Type B pancreatic cell (in vitro differentiated cells): ENCODE measurements at regions not wholly inside any gene's neighbourhood (a gene's known extent, or its start where the extent isn't known, plus 50 kb on each side); places are given as distances from the start of the nearest gene placed in this dataset.
"Not testable (repeated sequence)": the region's sequence is repeated elsewhere in the genome, so short reads cannot be mapped to it uniquely, and the experiment has no call there.

Source experiments
- DNase-seq: peaks from one replicate; pipeline ENCODE4 v3.0.0; 2021; ENCODE audit warnings: mixed read lengths; ENCODE audit not compliant: unreplicated experiment; ENCODE audit errors: extremely low spot score
- H3K27ac Mint-ChIP-seq: 2 replicates; pipeline ENCODE4 v1.8.0; 2021; ENCODE audit warnings: mild to moderate bottlenecking, mixed read lengths
- H3K27me3 Mint-ChIP-seq: 2 replicates; pipeline ENCODE4 v1.8.0; 2021; ENCODE audit warnings: mixed read lengths
- H3K36me3 Mint-ChIP-seq: 2 replicates; pipeline ENCODE4 v1.8.0; 2021; ENCODE audit warnings: mixed read lengths
- H3K4me1 Mint-ChIP-seq: one replicate; pipeline ENCODE4 v1.8.0; 2021; ENCODE audit warnings: mixed read lengths; ENCODE audit not compliant: unreplicated experiment
- H3K4me3 Mint-ChIP-seq: 2 replicates; pipeline ENCODE4 v1.8.0; 2021; ENCODE audit warnings: mild to moderate bottlenecking, mixed read lengths
- H3K9me3 Mint-ChIP-seq: 2 replicates; pipeline ENCODE4 v1.8.0; 2021; ENCODE audit warnings: mixed read lengths
- TF ChIP-seq, protein P1 (sequence below): fragments of 200-600 bp; sonication (generic); conservative IDR thresholded peaks from 2 replicates; pipeline ENCODE4 v1.5.0; 2021; ENCODE audit warnings: antibody characterized with exemption, mild to moderate bottlenecking

GRCh38 chr9:34862836-34863235 lies 95.2 kb upstream of the PHF24 start:
- TF ChIP-seq, protein P1, sequence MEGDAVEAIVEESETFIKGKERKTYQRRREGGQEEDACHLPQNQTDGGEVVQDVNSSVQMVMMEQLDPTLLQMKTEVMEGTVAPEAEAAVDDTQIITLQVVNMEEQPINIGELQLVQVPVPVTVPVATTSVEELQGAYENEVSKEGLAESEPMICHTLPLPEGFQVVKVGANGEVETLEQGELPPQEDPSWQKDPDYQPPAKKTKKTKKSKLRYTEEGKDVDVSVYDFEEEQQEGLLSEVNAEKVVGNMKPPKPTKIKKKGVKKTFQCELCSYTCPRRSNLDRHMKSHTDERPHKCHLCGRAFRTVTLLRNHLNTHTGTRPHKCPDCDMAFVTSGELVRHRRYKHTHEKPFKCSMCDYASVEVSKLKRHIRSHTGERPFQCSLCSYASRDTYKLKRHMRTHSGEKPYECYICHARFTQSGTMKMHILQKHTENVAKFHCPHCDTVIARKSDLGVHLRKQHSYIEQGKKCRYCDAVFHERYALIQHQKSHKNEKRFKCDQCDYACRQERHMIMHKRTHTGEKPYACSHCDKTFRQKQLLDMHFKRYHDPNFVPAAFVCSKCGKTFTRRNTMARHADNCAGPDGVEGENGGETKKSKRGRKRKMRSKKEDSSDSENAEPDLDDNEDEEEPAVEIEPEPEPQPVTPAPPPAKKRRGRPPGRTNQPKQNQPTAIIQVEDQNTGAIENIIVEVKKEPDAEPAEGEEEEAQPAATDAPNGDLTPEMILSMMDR: no peak
- H3K27me3 Mint-ChIP-seq: peaks cover 24% of the 10 kb centered on the region
- no peak overlapping the region for H3K4me3 Mint-ChIP-seq
- H3K4me1 Mint-ChIP-seq: no peaks in the 10 kb centered on the region
- DNase-seq: no peak
- H3K27ac Mint-ChIP-seq: no peak overlapping the region
- no peaks in the 10 kb centered on the region for H3K9me3 Mint-ChIP-seq
- H3K36me3 Mint-ChIP-seq: no peaks in the 10 kb centered on the region

DNA sequence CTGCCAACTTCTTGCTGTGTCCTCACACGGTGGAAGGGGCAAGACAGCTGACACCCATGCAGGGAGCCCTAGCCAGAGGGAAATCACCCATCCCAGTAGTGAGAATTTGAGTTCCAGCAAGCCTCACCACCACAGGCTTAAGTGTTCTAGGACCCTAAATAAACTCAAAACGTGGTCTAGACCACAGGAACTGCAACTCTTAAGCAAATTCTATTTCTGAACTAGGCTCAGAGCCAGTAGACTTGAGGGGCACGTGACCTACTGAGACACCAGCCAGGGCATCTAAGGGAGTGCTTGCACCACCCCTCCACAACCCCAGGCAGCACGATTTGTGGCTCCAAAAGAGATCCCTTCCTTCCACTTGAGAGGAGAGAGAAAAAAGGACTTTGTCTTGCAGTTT lies 96.0 kb upstream of the PHF24 start:
- no peaks in the 10 kb centered on the region for H3K36me3 Mint-ChIP-seq
- H3K27me3 Mint-ChIP-seq: peaks cover 19% of the 10 kb centered on the region
- H3K27ac Mint-ChIP-seq: no peak overlapping the region
- H3K4me3 Mint-ChIP-seq: no peak overlapping the region
- no peak for DNase-seq
- TF ChIP-seq, protein P1: no peak
- H3K4me1 Mint-ChIP-seq: no peaks in the 10 kb centered on the region
- no peaks in the 10 kb centered on the region for H3K9me3 Mint-ChIP-seq

DNA sequence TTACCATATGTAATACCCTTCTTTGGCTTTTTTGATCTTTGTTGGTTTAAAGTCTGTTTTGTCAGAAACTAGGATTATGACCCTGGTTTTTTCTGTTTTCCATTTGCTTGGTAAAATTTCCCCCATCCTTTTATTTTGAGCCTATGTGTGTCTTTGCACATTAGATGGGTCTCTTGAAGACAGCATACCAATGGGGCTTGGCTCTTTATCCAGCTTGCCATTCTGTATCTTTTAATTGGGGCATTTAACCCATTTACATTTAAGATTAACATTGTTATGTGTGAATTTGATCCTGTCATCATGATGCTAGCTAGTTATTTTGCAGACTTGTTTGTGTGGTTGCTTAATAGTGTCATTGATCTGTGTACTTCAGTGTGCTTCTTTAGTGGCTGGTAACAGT lies 103.1 kb upstream of the PHF24 start:
- not testable (repeated sequence) for H3K4me1 Mint-ChIP-seq, H3K27me3 Mint-ChIP-seq, H3K27ac Mint-ChIP-seq, H3K9me3 Mint-ChIP-seq, H3K36me3 Mint-ChIP-seq, DNase-seq, H3K4me3 Mint-ChIP-seq

- TF ChIP-seq, protein P1: no peak
These were observed 120.1 kb upstream of the CCL21 start for GRCh38 chr9:34830068-34830467.

GRCh38 chr9:34826999-34827538 lies 117.1 kb upstream of the CCL21 start:
- Mint-ChIP-seq H3K4me3 (no peak overlapping the region), H3K4me1 (no peaks in the 10 kb centered on the region)

More at GRCh38 chr9:34830068-34830467, 120.1 kb upstream of the CCL21 start:
- no peak for DNase-seq
- peaks cover 11% of the 10 kb centered on the region for H3K27me3 Mint-ChIP-seq
- H3K4me1 Mint-ChIP-seq: no peaks in the 10 kb centered on the region
- no peak overlapping the region for H3K4me3 Mint-ChIP-seq
- no peak overlapping the region for H3K27ac Mint-ChIP-seq
- H3K9me3 Mint-ChIP-seq: no peaks in the 10 kb centered on the region
- H3K36me3 Mint-ChIP-seq: no peaks in the 10 kb centered on the region

GRCh38 chr9:34825775-34826174 lies 115.8 kb upstream of the CCL21 start:
- Mint-ChIP-seq H3K4me1 (no peaks in the 10 kb centered on the region), H3K27ac (no peak overlapping the region), H3K36me3 (no peaks in the 10 kb centered on the region), H3K9me3 (no peaks in the 10 kb centered on the region), H3K4me3 (no peak overlapping the region), H3K27me3 (peaks cover 23% of the 10 kb centered on the region)
- DNase-seq: no peak
- TF ChIP-seq, protein P1: no peak

More at GRCh38 chr9:34826999-34827538, 117.1 kb upstream of the CCL21 start:
- no peaks in the 10 kb centered on the region for H3K36me3 Mint-ChIP-seq
- no peaks in the 10 kb centered on the region for H3K9me3 Mint-ChIP-seq
- no peak for DNase-seq
- H3K27me3 Mint-ChIP-seq: peaks cover 20% of the 10 kb centered on the region
- no peak overlapping the region for H3K27ac Mint-ChIP-seq
- TF ChIP-seq, protein P1: no peak
